WTC11 (cell line): ENCODE measurements at regions not wholly inside any gene's neighbourhood (a gene's known extent, or its start where the extent isn't known, plus 50 kb on each side); places are given as distances from the start of the nearest gene placed in this dataset.
A peak's percentile ranks its signal among the peaks of the same experiment; 100 is the strongest.

ENCODE experiments used
- ATAC-seq: fragments of 200-7000 bp; cut with Tn5 transposase; 2 replicates; pipeline ENCODE4 v1.10.0; 2021; ENCODE audit warnings: mild to moderate bottlenecking, moderate library complexity
- CTCF ChIA-PET: fragments of 300-600 bp; sonication (Branson Sonifier 250); formaldehyde crosslinking; loops from one replicate; lab custom pipeline; 2021; ENCODE audit warnings: antibody characterized with exemption; lab: Charles Lee
- POLR2A ChIA-PET: fragments of 350-600 bp; sonication (Branson Sonifier 250); formaldehyde crosslinking; loops from one replicate; lab custom pipeline; 2021; ENCODE audit warnings: antibody characterized with exemption; lab: Charles Lee
- DNase-seq: peaks from one replicate; pipeline ENCODE4 v3.0.0; 2021; ENCODE audit warnings: low spot score
- H3K27ac Mint-ChIP-seq: 2 replicates; pipeline ENCODE4 v1.8.0; 2021; ENCODE audit warnings: mixed read lengths
- H3K27me3 Mint-ChIP-seq: 2 replicates; pipeline ENCODE4 v1.8.0; 2021; ENCODE audit warnings: low read depth, mild to moderate bottlenecking, moderate library complexity, mixed read lengths
- H3K36me3 Mint-ChIP-seq: 2 replicates; pipeline ENCODE4 v1.8.0; 2021; ENCODE audit warnings: mixed read lengths
- H3K4me1 Mint-ChIP-seq: 2 replicates; pipeline ENCODE4 v1.8.0; 2022; ENCODE audit warnings: mixed read lengths
- H3K4me3 Mint-ChIP-seq: 2 replicates; pipeline ENCODE4 v1.8.0; 2021; ENCODE audit warnings: mild to moderate bottlenecking, moderate library complexity, mixed read lengths
- H3K9me3 Mint-ChIP-seq: 2 replicates; pipeline ENCODE4 v1.8.0; 2021; ENCODE audit warnings: mixed read lengths
- ARID4B ChIP-seq: sonication (generic); formaldehyde crosslinking; IDR thresholded peaks from 2 replicates; pipeline ENCODE4 v1.8.0; 2023; ENCODE audit warnings: missing genetic modification reagents, mild to moderate bottlenecking, borderline replicate concordance
- ERG ChIP-seq: fragments of 250-450 bp; sonication (Bioruptor Pico); IDR thresholded peaks from 2 replicates; pipeline ENCODE4 v1.8.0; 2021; ENCODE audit warnings: mild to moderate bottlenecking
- ESRRA ChIP-seq: sonication (generic); formaldehyde crosslinking; IDR thresholded peaks from 2 replicates; pipeline ENCODE4 v1.8.1; 2022; ENCODE audit warnings: mild to moderate bottlenecking, missing genetic modification reagents, borderline replicate concordance
- FOXK1 ChIP-seq: sonication (generic); formaldehyde crosslinking; IDR thresholded peaks from 2 replicates; pipeline ENCODE4 v1.8.0; 2022; ENCODE audit warnings: mild to moderate bottlenecking, moderate library complexity, missing genetic modification reagents
- IRF1 ChIP-seq: sonication (generic); formaldehyde crosslinking; IDR thresholded peaks from 2 replicates; pipeline ENCODE4 v1.8.0; 2023; ENCODE audit warnings: missing genetic modification reagents
- KAT7 ChIP-seq: sonication (generic); formaldehyde crosslinking; IDR thresholded peaks from 2 replicates; pipeline ENCODE4 v1.8.1; 2023; ENCODE audit warnings: missing genetic modification reagents, mild to moderate bottlenecking, borderline replicate concordance
- MXD4 ChIP-seq: fragments of 250-450 bp; sonication (Bioruptor Pico); IDR thresholded peaks from 2 replicates; pipeline ENCODE4 v1.8.0; 2021; ENCODE audit warnings: mild to moderate bottlenecking, moderate library complexity, borderline replicate concordance
- NFE2L1 ChIP-seq: sonication (generic); formaldehyde crosslinking; IDR thresholded peaks from 2 replicates; pipeline ENCODE4 v1.8.1; 2023; ENCODE audit warnings: missing genetic modification reagents
- RORB ChIP-seq: fragments of 250-450 bp; sonication (Bioruptor Pico); IDR thresholded peaks from 2 replicates; pipeline ENCODE4 v1.9.0; 2021; ENCODE audit warnings: mild to moderate bottlenecking
- TP53 ChIP-seq: sonication (generic); formaldehyde crosslinking; IDR thresholded peaks from 2 replicates; pipeline ENCODE4 v1.8.1; 2023; ENCODE audit warnings: mild to moderate bottlenecking, missing genetic modification reagents
- ZBTB43 ChIP-seq: sonication (generic); formaldehyde crosslinking; IDR thresholded peaks from 2 replicates; pipeline ENCODE4 v1.8.1; 2023; ENCODE audit warnings: mild to moderate bottlenecking, missing genetic modification reagents
- ZNF416 ChIP-seq: fragments of 250-450 bp; sonication (Bioruptor Pico); IDR thresholded peaks from 2 replicates; pipeline ENCODE4 v1.9.0; 2021; ENCODE audit warnings: mild to moderate bottlenecking, inconsistent platforms
- TF ChIP-seq, protein P1 (sequence below): sonication (generic); formaldehyde crosslinking; IDR thresholded peaks from 2 replicates; pipeline ENCODE4 v1.8.1; 2022; ENCODE audit warnings: mild to moderate bottlenecking, missing genetic modification reagents, moderate library complexity, borderline replicate concordance
- TF ChIP-seq, protein P2 (sequence below): sonication (generic); formaldehyde crosslinking; IDR thresholded peaks from 2 replicates; pipeline ENCODE4 v1.8.1; 2023; ENCODE audit warnings: mild to moderate bottlenecking, moderate library complexity, missing genetic modification reagents
- TF ChIP-seq, protein P3 (sequence below): sonication (generic); formaldehyde crosslinking; IDR thresholded peaks from 2 replicates; pipeline ENCODE4 v1.8.1; 2023; ENCODE audit warnings: mild to moderate bottlenecking, missing genetic modification reagents, moderate library complexity

- TF ChIP-seq ARID4B (CRISPR knock-in tag) (no peak), IRF1 (CRISPR knock-in tag) (no peak), KAT7 (CRISPR knock-in tag) (no peak), FOXK1 (CRISPR knock-in tag) (no peak), TP53 (CRISPR knock-in tag) (no peak), NFE2L1 (CRISPR knock-in tag) (no peak)
- TF ChIP-seq, all 79 proteins: peak for 0
Observed at GRCh38 chr21:35507181-35507759, 458.2 kb upstream of the RUNX1 start (continued).

GRCh38 chr21:35506771-35507170 is 457.7 kb upstream of the RUNX1 start:
- no peaks in the 10 kb centered on the region for H3K36me3 Mint-ChIP-seq
- DNase-seq (no peak), ATAC-seq (no peak)
- CTCF ChIA-PET = interaction anchor here (1.9 kb wide), 1 partner anchor 70 kb away, joined by 10 read pairs; no protein-coding TSS in a partner anchor
- peak overlapping the region; percentile 21 for H3K4me3 Mint-ChIP-seq
- TF ChIP-seq, protein P1, sequence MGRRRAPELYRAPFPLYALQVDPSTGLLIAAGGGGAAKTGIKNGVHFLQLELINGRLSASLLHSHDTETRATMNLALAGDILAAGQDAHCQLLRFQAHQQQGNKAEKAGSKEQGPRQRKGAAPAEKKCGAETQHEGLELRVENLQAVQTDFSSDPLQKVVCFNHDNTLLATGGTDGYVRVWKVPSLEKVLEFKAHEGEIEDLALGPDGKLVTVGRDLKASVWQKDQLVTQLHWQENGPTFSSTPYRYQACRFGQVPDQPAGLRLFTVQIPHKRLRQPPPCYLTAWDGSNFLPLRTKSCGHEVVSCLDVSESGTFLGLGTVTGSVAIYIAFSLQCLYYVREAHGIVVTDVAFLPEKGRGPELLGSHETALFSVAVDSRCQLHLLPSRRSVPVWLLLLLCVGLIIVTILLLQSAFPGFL (CRISPR knock-in tag) = no peak
- no peak for TF ChIP-seq ESRRA (CRISPR knock-in tag)
- no peak for TF ChIP-seq ZBTB43 (CRISPR knock-in tag)
- TF ChIP-seq ZNF416 (CRISPR knock-in tag) = no peak
- TF ChIP-seq, protein P2, sequence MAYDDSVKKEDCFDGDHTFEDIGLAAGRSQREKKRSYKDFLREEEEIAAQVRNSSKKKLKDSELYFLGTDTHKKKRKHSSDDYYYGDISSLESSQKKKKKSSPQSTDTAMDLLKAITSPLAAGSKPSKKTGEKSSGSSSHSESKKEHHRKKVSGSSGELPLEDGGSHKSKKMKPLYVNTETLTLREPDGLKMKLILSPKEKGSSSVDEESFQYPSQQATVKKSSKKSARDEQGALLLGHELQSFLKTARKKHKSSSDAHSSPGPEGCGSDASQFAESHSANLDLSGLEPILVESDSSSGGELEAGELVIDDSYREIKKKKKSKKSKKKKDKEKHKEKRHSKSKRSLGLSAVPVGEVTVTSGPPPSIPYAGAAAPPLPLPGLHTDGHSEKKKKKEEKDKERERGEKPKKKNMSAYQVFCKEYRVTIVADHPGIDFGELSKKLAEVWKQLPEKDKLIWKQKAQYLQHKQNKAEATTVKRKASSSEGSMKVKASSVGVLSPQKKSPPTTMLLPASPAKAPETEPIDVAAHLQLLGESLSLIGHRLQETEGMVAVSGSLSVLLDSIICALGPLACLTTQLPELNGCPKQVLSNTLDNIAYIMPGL (CRISPR knock-in tag) = no peak
- TF ChIP-seq, protein P3, sequence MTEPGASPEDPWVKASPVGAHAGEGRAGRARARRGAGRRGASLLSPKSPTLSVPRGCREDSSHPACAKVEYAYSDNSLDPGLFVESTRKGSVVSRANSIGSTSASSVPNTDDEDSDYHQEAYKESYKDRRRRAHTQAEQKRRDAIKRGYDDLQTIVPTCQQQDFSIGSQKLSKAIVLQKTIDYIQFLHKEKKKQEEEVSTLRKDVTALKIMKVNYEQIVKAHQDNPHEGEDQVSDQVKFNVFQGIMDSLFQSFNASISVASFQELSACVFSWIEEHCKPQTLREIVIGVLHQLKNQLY (CRISPR knock-in tag) = no peak
- TF ChIP-seq ERG (CRISPR knock-in tag) = no peak
- TF ChIP-seq RORB (CRISPR knock-in tag) = no peak
- TF ChIP-seq KAT7 (CRISPR knock-in tag) = no peak
- TF ChIP-seq MXD4 (CRISPR knock-in tag) = no peak
- peaks cover 85% of the 10 kb centered on the region for H3K4me1 Mint-ChIP-seq
- no peaks in the 10 kb centered on the region for H3K9me3 Mint-ChIP-seq
- POLR2A ChIA-PET = no interaction called here
- peak overlapping the region; percentile 81 for H3K27ac Mint-ChIP-seq
- H3K27me3 Mint-ChIP-seq = no peaks in the 10 kb centered on the region
